K562 (cell line): ENCODE measurements at regions not wholly inside any gene's neighbourhood (a gene's known extent, or its start where the extent isn't known, plus 50 kb on each side); places are given as distances from the start of the nearest gene placed in this dataset.
A peak's percentile ranks its signal among the peaks of the same experiment; 100 is the strongest.

ENCODE experiments used
- CXXC5 ChIP-seq: fragments of 250-450 bp; sonication (Bioruptor Pico); IDR thresholded peaks from 2 replicates; pipeline ENCODE4 v1.8.0; 2022; ENCODE audit warnings: inconsistent platforms, mild to moderate bottlenecking, moderate library complexity
- DIDO1 ChIP-seq: fragments of 450-650 bp; IDR thresholded peaks from 2 replicates; pipeline ENCODE4 v1.6.1; 2016; ENCODE audit warnings: low read depth, missing biosample characterization, missing genetic modification characterization
- FOXA3 ChIP-seq, 2 experiments: fragments of 450-650 bp in 1 of 2; sonication (generic) in 1 of 2; formaldehyde crosslinking; IDR thresholded peaks in 1 of 2; conservative IDR thresholded peaks in 1 of 2; 2 replicates each; pipeline versions ENCODE4 v1.4.0 to v1.8.0; 2020 to 2022; ENCODE audit warnings: mild to moderate bottlenecking in 2 of 2, missing genetic modification reagents in 1 of 2
- LEF1 ChIP-seq: fragments of 450-650 bp; IDR thresholded peaks from 2 replicates; pipeline ENCODE4 v1.6.1; 2016; ENCODE audit warnings: mild to moderate bottlenecking
- NR1H2 ChIP-seq: sonication (generic); formaldehyde crosslinking; IDR thresholded peaks from 2 replicates; pipeline ENCODE4 v1.4.0; 2020; ENCODE audit warnings: mild to moderate bottlenecking, missing genetic modification reagents
- RBM34 ChIP-seq: fragments of 200-400 bp; formaldehyde crosslinking; IDR thresholded peaks from 2 replicates; pipeline ENCODE4 v1.6.1; 2018; ENCODE audit warnings: low read length, borderline replicate concordance; ENCODE audit not compliant: insufficient read depth
- SP1 ChIP-seq: sonication (generic); formaldehyde crosslinking; IDR thresholded peaks from 2 replicates; pipeline ENCODE4 v1.8.1; 2022; ENCODE audit warnings: mild to moderate bottlenecking, missing genetic modification reagents
- TBP ChIP-seq: optimal IDR thresholded peaks from 2 replicates; pipeline ENCODE3; 2011; ENCODE audit warnings: low read depth, low read length, improper control_type of control experiment
- TCF7 ChIP-seq: sonication (generic); IDR thresholded peaks from 2 replicates; pipeline ENCODE4 v1.6.1; 2016; ENCODE audit warnings: antibody characterized with exemption, borderline replicate concordance
- TEAD1 ChIP-seq, 2 experiments: fragments of 450-650 bp in 1 of 2; sonication (generic) in 1 of 2; formaldehyde crosslinking; IDR thresholded peaks; 2 replicates each; pipeline versions ENCODE4 v1.4.0 to v1.8.0; 2020 to 2022; ENCODE audit warnings: mild to moderate bottlenecking in 2 of 2, missing genetic modification reagents in 1 of 2
- ZNF592 ChIP-seq: fragments of 450-650 bp; IDR thresholded peaks from 2 replicates; pipeline ENCODE4 v1.6.1; 2017; ENCODE audit warnings: antibody characterized with exemption, mild to moderate bottlenecking
- ZNF668 ChIP-seq: fragments of 250-450 bp; sonication (Bioruptor Pico); IDR thresholded peaks from 2 replicates; pipeline ENCODE4 v1.8.0; 2022; ENCODE audit warnings: mild to moderate bottlenecking, inconsistent platforms
- ZNF695 ChIP-seq: fragments of 450-650 bp; formaldehyde crosslinking; IDR thresholded peaks from 2 replicates; pipeline ENCODE4 v1.4.0; 2020; ENCODE audit warnings: mild to moderate bottlenecking, moderate library complexity
- ZNF77 ChIP-seq: fragments of 250-450 bp; sonication (Bioruptor Pico); IDR thresholded peaks from 2 replicates; pipeline ENCODE4 v1.5.0; 2020

DNA sequence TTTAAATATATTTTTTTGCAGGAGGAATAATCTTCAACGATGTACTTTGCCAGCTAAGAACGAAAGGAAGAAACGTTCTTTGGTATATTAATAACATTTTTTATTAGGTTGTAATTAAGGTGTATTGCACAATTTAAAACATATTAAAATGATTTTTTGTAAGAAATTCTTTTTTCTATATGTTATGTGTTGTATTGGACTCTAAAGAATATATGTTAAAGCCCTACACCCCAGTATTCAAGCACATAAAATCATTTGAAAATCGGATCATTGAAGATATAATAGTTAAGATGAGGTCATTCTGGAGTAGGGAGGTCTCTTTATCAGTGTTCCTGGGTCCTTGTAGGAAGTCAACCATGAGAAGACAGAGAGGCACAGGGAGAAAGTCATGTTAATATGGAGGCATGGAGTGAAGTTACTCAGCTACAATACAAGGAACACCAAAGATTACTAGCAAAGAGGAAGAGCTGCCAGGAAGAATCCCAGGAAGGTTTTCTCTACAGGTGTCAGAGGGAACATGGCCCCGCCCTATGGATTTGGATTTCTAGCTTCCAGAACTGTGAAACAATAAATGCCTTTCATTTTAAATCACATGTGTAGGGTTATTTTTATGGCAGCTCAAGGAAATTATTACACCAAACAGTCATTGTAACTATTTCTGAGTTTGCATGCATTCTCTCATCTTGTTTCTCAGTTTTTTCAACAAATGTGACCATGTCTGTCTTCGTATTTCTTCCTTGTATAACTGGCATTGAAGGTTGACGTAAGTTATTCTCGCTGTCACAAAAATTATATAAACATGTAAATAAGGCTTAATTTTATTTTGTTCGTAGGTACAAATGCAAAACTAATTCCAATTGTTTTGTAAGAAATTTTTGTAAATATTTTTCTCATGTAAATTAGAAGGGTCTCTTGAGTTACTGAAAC lies 75.4 kb upstream of the VPREB1 start (continued):
- 0 out of 2 replicates have a peak, but pooled peaks have one; percentile 13 for TF ChIP-seq CXXC5 (CRISPR knock-in tag)
- no peak for TF ChIP-seq ZNF695 (CRISPR knock-in tag)
- no peak for TF ChIP-seq TCF7
- TF ChIP-seq ZNF592, result no peak
- no peak for TF ChIP-seq SP1
- no peak for TF ChIP-seq ZNF668 (CRISPR knock-in tag)
- no peak for TF ChIP-seq RBM34
- no peak for TF ChIP-seq NR1H2 (CRISPR knock-in tag)
- TF ChIP-seq TEAD1 (CRISPR knock-in tag; IDR thresholded peaks at IDR 0.05), result 0 out of 4 replicates have a peak, but pooled peaks of 1 of the 2 experiments have one; percentile 34
- no peak for TF ChIP-seq TBP
- TF ChIP-seq ZNF77, result no peak
- TF ChIP-seq DIDO1 (tag), result no peak
- TF ChIP-seq LEF1, result no peak
- TF ChIP-seq FOXA3 (CRISPR knock-in tag; conservative IDR thresholded peaks at IDR 0.05 in 1 of 2, IDR thresholded peaks at IDR 0.05 in 1 of 2), result peak in 1 of 2 experiments; percentile 60; a peak in 1 of 4 replicates
